AG10803 (cell line): ENCODE measurements at regions not wholly inside any gene's neighbourhood (a gene's known extent, or its start where the extent isn't known, plus 50 kb on each side); places are given as distances from the start of the nearest gene placed in this dataset.
A peak's percentile ranks its signal among the peaks of the same experiment; 100 is the strongest.

Experiments
- DNase-seq: peaks from one replicate; pipeline ENCODE4 v3.0.0; 2010; ENCODE audit warnings: low read depth
- H3K4me3 ChIP-seq: 2 replicates; pipeline ENCODE4 v1.5.1; 2011; ENCODE audit warnings: mild to moderate bottlenecking, low read length, control low read depth
- TF ChIP-seq, protein P1 (sequence below): conservative IDR thresholded peaks from 2 replicates; pipeline ENCODE4 v1.5.1; 2011; ENCODE audit warnings: mild to moderate bottlenecking, low read length, control low read depth, inconsistent platforms

DNA sequence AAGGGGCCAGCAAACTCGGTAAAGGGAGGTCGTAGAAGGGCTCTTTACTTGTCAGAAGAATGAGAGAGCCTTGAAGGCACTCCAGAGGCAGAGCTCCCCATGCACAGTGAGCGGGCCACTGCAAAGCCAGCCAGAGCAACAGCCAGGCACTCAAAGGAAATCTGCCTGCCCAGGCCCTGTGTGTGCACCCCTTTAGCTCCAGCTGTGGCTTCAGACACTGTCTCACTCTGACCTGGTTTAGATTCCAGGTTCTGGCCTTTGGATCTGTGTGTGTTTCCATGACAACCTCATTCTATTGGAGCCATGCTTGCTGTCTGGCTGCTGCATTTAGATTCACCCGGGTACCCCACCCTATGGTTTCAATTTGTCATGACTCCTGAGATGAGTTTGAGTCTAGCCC lies 170.3 kb downstream of the CAPZA3 start:
- DNase-seq, result no peak
- H3K4me3 ChIP-seq, result no peak overlapping the region
- TF ChIP-seq, protein P1, sequence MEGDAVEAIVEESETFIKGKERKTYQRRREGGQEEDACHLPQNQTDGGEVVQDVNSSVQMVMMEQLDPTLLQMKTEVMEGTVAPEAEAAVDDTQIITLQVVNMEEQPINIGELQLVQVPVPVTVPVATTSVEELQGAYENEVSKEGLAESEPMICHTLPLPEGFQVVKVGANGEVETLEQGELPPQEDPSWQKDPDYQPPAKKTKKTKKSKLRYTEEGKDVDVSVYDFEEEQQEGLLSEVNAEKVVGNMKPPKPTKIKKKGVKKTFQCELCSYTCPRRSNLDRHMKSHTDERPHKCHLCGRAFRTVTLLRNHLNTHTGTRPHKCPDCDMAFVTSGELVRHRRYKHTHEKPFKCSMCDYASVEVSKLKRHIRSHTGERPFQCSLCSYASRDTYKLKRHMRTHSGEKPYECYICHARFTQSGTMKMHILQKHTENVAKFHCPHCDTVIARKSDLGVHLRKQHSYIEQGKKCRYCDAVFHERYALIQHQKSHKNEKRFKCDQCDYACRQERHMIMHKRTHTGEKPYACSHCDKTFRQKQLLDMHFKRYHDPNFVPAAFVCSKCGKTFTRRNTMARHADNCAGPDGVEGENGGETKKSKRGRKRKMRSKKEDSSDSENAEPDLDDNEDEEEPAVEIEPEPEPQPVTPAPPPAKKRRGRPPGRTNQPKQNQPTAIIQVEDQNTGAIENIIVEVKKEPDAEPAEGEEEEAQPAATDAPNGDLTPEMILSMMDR, result no peak

DNA sequence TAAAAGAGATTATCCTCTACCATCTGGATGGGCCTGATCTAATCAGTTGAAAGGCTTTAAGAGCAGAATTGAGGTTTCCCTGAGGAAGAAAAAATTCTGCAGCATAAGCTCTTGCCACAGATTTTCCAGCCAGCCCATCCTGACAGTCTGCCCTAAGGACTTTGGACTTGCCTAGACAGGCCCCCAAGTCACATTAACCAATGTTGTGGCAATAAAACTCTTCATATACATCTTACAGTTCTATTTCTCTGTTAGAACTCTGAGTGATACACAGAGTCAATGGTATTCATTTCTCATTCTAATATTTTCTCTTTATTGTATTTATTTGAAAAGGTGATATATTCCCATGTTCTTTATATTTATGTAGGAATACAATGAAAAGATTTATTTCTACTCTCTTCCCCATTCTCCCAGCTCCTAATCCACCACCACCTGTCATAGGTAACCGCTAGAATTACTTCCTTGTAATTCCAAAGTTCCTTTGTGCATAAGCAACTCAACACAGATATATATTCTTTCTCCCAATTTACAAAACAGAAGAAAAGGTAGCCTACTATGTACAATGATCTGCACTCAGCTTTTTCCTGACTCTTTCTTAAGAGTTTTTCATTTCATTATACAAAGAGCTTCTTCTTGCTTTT lies 182.1 kb downstream of the CAPZA3 start:
- no peak for DNase-seq
- TF ChIP-seq, protein P1, result no peak
- no peak overlapping the region for H3K4me3 ChIP-seq

DNA sequence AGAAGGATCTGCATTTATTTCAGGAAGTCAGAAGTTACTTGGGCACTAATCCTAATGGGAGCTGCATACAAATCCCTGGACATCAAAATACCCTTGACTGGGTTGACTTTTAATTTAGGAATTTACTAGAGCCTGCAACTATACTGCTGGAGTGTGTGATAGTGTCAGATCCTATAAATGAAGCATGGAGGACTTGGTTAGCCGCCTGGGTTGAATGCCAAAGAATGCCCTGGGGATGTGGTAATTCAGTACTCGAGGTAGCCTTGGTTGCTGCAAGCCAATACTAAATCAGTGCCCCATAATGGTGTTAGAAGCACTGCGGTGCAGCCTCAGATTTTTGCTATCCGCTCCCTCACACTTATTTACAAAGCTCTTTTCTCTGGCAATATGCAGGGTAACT lies 184.9 kb downstream of the CAPZA3 start:
- no peak for DNase-seq
- TF ChIP-seq, protein P1, result no peak
- H3K4me3 ChIP-seq, result no peak overlapping the region

DNA sequence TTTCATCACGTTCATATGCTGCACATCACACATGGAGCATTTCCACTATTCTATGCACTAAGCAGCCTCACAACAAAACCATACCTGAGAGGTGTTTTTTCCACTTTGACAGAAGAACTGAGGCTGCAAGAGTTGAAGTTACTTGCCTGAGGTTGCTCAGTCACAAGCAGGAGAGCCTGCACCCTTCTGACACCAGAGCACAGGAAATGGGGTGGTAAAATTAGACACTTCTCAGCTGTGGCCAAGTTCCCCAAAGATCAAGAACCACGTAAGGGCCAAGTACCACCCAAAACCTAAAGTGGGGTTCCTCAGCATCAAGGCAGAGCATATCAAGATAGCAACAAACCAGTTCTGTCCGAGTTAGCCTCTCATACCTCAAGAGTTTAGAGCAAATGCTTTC lies 185.8 kb downstream of the CAPZA3 start:
- no peak overlapping the region for H3K4me3 ChIP-seq
- TF ChIP-seq, protein P1, result no peak
- DNase-seq, result no peak

DNA sequence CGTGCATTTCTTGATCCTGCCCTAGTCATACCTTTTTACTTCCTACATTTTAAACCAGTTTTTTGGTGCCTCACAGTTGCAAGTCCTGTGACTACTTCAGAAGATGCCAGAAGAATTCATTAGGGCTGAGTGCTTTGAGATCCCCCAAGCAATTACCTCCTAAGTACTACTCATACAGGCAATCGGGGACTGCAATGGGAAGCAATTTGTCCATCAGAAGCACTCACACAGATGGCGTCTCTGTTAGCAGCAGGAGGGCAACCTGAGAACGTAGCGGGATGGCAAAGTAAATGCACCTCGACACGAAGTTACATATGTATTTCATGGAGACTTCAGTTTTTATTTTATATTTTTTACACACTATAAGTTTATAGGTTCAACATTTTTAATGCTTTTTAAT lies 188.3 kb downstream of the CAPZA3 start:
- H3K4me3 ChIP-seq, result no peak overlapping the region
- DNase-seq, result no peak
- TF ChIP-seq, protein P1, result no peak

DNA sequence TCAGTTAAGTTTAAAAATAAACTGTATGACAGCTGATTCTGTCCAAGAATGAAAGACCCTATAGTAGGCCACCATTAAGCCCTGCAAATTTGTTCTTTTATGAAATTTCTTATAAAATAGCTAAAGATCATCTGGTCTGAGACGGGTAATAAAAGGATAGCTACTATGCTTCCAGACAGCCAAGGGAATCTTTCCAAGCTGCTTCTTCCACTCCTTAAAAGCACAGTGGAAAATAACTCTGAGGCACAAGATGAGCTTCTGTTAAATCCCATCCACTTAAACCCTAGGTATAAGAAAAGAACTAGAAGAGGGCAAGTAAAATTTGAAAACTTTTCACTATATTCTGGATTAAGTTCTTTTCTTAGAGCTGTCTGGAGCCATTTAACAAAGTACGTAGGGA lies 194.3 kb downstream of the CAPZA3 start:
- DNase-seq, result peak; percentile 12
- H3K4me3 ChIP-seq, result no peak overlapping the region
- TF ChIP-seq, protein P1, result no peak

DNA sequence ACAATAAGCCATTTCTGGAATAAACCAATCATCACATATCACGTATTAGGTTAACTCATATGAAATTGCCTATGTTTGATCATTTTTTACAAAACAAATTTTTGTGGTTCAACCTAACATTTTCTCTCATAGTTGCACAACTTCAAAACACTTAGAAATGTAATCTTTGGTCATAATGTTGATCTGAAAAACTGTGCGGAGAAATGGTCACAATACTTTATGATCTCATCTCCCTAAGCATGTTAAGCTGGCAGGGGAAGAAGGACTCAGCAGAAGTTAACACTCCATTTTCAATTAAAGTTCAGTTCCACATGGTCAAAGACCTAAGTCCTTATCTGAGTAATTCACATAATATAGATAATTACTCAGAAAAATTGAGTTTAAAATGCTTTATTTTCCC lies 194.8 kb downstream of the CAPZA3 start:
- TF ChIP-seq, protein P1, result no peak
- no peak overlapping the region for H3K4me3 ChIP-seq
- DNase-seq, result peak; percentile 81
